ENCODE measurements at regions not wholly inside any gene's neighbourhood (a gene's known extent, or its start where the extent isn't known, plus 50 kb on each side); places are given as distances from the start of the nearest gene placed in this dataset.
"Not testable (repeated sequence)": the region's sequence is repeated elsewhere in the genome, so short reads cannot be mapped to it uniquely, and the experiment has no call there.

DNA sequence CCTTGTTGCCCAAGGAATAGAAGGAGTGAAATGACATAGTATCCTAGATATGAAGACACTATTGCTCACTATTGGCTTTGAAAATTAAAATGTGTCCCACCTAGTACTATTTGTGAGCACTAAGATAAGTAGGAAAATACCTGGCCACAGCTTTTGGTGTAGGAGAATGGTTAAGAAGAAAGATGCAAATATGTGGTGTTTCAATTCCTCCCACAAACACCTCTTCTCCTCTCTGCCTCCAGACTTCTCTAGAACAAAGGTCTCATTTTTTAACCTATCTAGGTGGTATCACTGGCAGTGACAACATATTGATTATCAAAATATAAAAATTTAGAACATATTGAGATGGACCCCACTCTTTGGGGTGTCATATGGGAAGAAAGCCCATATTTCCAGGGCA, 929.9 kb upstream of the FANCL start:
- Histone ChIP-seq H3K4me1 (ENCODE audit: low read depth) (no peaks in the 10 kb centered on the region), H3K4me3 (no peak overlapping the region)
- TF ChIP-seq, protein P1, sequence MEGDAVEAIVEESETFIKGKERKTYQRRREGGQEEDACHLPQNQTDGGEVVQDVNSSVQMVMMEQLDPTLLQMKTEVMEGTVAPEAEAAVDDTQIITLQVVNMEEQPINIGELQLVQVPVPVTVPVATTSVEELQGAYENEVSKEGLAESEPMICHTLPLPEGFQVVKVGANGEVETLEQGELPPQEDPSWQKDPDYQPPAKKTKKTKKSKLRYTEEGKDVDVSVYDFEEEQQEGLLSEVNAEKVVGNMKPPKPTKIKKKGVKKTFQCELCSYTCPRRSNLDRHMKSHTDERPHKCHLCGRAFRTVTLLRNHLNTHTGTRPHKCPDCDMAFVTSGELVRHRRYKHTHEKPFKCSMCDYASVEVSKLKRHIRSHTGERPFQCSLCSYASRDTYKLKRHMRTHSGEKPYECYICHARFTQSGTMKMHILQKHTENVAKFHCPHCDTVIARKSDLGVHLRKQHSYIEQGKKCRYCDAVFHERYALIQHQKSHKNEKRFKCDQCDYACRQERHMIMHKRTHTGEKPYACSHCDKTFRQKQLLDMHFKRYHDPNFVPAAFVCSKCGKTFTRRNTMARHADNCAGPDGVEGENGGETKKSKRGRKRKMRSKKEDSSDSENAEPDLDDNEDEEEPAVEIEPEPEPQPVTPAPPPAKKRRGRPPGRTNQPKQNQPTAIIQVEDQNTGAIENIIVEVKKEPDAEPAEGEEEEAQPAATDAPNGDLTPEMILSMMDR (IDR thresholded peaks at IDR 0.05; ENCODE audit: low read depth, low read length) = no peak

DNA sequence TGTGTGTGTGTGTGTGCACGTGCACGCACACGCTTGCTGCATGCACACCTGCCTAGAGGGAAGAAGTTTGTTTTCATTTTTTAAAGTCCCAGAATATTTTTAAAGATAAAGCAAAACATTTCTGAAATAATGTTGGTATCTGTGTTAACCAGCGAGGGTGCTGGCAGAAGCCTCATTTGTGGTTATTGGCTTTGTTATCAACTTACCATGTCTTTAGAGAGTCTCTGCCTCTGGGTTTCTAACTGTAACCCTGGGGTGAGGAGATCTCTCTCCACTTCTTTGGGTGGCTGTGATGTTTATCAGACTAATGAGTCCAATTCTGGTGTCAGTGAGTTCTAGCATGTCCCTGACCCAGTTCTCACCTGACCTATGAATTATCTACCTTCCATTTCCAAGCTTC, 927.6 kb upstream of the FANCL start:
- Histone ChIP-seq H3K27me3 (no peaks in the 10 kb centered on the region), H3K4me1 (ENCODE audit: low read depth) (no peaks in the 10 kb centered on the region), H3K9me3 (ENCODE audit: low read depth) (no peaks in the 10 kb centered on the region), H3K4me3 (no peak overlapping the region), H3K27ac (no peak overlapping the region), H3K36me3 (no peaks in the 10 kb centered on the region)
- TF ChIP-seq, protein P1 (IDR thresholded peaks at IDR 0.05; ENCODE audit: low read depth, low read length) = no peak
- no peak for DNase-seq (ENCODE audit: low read depth in 1 of 2, low spot score in 1 of 2)

More for the DNA sequence above, 929.9 kb upstream of the FANCL start:
- DNase-seq (ENCODE audit: low read depth in 1 of 2, low spot score in 1 of 2) = no peak
- H3K9me3 ChIP-seq (ENCODE audit: low read depth) = no peaks in the 10 kb centered on the region
- no peaks in the 10 kb centered on the region for H3K36me3 ChIP-seq
- no peaks in the 10 kb centered on the region for H3K27me3 ChIP-seq
- no peak overlapping the region for H3K27ac ChIP-seq

DNA sequence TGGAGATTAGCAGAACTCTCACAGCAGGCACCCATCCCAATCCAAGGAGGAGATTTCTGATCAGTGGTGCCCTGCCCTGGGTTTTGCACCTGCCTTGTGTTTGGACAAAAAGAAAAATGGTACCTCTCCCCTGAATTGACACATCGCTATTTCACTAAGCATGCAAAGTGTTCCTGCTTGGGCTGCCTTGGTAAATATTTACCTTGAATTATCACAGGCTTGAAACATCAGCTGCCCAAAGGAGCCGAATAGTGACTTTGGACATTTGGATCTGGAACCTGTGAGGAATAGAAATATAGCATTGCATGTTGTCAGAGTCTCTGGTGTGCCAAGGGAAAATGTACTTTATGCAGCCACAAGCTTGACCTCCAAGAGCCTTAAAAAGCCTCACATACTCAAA, 926.4 kb upstream of the FANCL start:
- no peaks in the 10 kb centered on the region for H3K27me3 ChIP-seq
- DNase-seq (ENCODE audit: low read depth in 1 of 2, low spot score in 1 of 2) = no peak
- H3K9me3 ChIP-seq (ENCODE audit: low read depth) = no peaks in the 10 kb centered on the region
- H3K27ac ChIP-seq = no peak overlapping the region
- TF ChIP-seq, protein P1 (IDR thresholded peaks at IDR 0.05; ENCODE audit: low read depth, low read length) = no peak
- H3K4me1 ChIP-seq (ENCODE audit: low read depth) = no peaks in the 10 kb centered on the region
- H3K4me3 ChIP-seq = no peak overlapping the region
- no peaks in the 10 kb centered on the region for H3K36me3 ChIP-seq

DNA sequence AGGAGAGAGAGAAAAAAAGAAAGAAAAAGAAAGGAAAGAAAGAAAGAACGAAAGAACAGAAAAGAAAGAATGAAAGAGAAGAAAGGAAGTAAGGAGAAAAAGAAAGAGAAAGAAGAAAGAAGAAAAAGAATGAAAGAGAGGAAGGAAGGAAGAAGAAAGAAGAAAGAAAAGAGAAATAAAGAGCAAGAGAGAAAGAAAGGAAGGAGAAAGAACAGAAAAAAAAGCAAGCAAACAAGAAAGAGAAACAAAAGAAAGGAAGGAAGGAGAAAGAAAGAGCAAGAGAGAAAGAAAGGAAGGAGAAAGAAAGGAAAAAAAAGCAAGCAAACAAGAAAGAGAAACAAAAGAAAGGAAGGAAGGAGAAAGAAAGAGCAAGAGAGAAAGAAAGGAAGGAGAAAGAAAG, 916.8 kb upstream of the FANCL start:
- H3K9me3 ChIP-seq (ENCODE audit: low read depth) = not testable (repeated sequence)

DNA sequence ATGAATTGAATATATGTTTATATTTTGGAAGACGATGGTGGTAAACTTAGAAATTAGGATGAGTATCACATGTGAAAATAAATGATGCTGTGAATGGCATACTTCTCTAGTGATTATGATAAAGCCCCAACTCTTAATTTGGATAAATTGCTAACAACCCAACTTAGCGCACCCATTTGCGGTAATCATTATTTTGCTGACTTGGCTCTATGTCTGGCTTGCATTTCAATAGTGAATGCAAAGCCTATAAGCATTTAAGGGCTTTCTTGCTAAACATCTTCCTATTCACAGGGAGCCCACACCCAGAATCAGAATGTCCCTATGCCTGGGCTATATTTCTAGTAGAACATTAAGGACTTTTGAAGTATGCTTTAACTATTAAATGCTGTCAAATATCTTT, 910.7 kb upstream of the FANCL start:
- H3K27me3 ChIP-seq = no peaks in the 10 kb centered on the region
- H3K4me1 ChIP-seq (ENCODE audit: low read depth) = no peaks in the 10 kb centered on the region

More for the DNA sequence above, 916.8 kb upstream of the FANCL start:
- H3K27ac ChIP-seq; DNase-seq (ENCODE audit: low read depth in 1 of 2, low spot score in 1 of 2); H3K27me3 ChIP-seq; H3K4me1 ChIP-seq (ENCODE audit: low read depth); H3K4me3 ChIP-seq; H3K36me3 ChIP-seq: not testable (repeated sequence)

DNA sequence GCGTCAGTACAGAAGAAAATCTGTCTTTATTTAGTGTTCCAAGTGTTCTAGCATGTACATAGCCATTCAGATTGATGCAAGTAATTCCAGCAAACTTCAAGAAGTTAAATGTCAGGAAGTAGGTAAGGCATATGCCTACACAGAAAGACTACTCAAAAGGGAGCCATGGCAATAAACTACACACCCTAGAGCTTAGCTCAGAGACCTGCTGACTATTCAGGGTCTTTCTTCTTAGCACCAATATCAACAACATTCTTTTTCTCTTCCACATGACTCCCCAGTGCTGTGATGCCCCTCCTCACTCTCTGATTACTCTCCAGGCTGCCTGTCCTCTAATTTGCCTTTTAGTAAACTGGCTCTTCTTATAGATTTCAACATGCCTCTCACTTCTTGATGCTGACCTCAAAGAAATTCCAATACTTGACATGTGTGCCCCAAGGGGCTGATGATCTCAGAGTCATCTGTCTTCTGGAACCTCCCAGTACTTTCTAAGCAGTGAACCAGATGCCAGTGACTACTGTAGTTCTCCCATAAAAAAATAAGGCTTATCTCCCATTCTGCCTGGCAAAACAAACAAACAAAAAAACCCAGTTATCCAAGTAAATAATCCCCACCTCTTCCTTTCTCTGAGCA, 909.2 kb upstream of the FANCL start:
- Histone ChIP-seq H3K4me3 (no peak overlapping the region), H3K27ac (no peak overlapping the region), H3K27me3 (no peaks in the 10 kb centered on the region), H3K4me1 (ENCODE audit: low read depth) (no peaks in the 10 kb centered on the region), H3K36me3 (no peaks in the 10 kb centered on the region), H3K9me3 (ENCODE audit: low read depth) (no peaks in the 10 kb centered on the region)
- TF ChIP-seq, protein P1 (IDR thresholded peaks at IDR 0.05; ENCODE audit: low read depth, low read length) = no peak
- DNase-seq (ENCODE audit: low read depth in 1 of 2, low spot score in 1 of 2) = no peak

More for the DNA sequence above, 910.7 kb upstream of the FANCL start:
- DNase-seq (ENCODE audit: low read depth in 1 of 2, low spot score in 1 of 2) = no peak
- TF ChIP-seq, protein P1 (IDR thresholded peaks at IDR 0.05; ENCODE audit: low read depth, low read length) = no peak
- no peak overlapping the region for H3K27ac ChIP-seq
- H3K9me3 ChIP-seq (ENCODE audit: low read depth) = no peaks in the 10 kb centered on the region
- H3K36me3 ChIP-seq = no peaks in the 10 kb centered on the region
- no peak overlapping the region for H3K4me3 ChIP-seq
